GM18517 (cell line): ENCODE measurements at regions not wholly inside any gene's neighbourhood (a gene's known extent, or its start where the extent isn't known, plus 50 kb on each side); places are given as distances from the start of the nearest gene placed in this dataset.

Experiments
- ATAC-seq: cut with Tn5 transposase; IDR thresholded peaks from one replicate; pipeline ENCODE4 v1.9.1; 2021; ENCODE audit warnings: mild to moderate bottlenecking, moderate library complexity; ENCODE audit not compliant: unreplicated experiment

GRCh38 chr15:25931851-25932250 is 68.7 kb upstream of the ATP10A start:
- no peak for ATAC-seq

DNA sequence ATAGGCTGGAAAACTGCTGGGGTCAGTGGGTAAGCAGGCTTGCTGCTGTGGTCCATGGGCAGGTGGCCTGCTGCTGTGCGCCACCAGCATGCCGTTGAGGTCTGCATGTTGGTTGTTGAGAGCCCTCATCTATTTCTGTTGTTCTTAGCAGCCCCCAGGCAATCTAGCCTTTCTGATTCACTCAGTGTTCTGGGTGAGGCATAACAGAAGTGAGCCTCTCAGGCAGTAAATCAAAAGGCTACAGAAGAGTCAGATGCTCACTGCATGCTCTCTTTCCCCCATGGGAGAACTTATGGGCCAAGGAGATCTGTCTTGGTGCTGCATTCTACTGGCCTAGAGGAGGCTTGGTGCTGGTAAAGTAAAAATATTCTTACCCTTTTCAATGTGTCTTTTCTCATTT is 67.8 kb upstream of the ATP10A start:
- no peak for ATAC-seq
